A172 (cell line): ENCODE measurements at regions not wholly inside any gene's neighbourhood (a gene's known extent, or its start where the extent isn't known, plus 50 kb on each side); places are given as distances from the start of the nearest gene placed in this dataset.

Experiments
- DNase-seq: peaks from one replicate; pipeline ENCODE4 v3.0.0-alpha.2; 2015; ENCODE audit warnings: low spot score

- DNase-seq, result no peak
Measured at GRCh38 chr18:22624176-22624575, 206.5 kb upstream of the CTAGE1 start.

- no peak for DNase-seq
Measured at GRCh38 chr18:22625406-22625805, 207.7 kb upstream of the CTAGE1 start.

- no peak for DNase-seq
Measured at GRCh38 chr18:22626771-22627170, 209.1 kb upstream of the CTAGE1 start.

- DNase-seq, result no peak
Measured at GRCh38 chr18:22627506-22627905, 209.8 kb upstream of the CTAGE1 start.

- DNase-seq, result no peak
Measured at GRCh38 chr18:22628795-22629510, 211.2 kb upstream of the CTAGE1 start.

- no peak for DNase-seq
Measured at GRCh38 chr18:22630980-22631379, 213.3 kb upstream of the CTAGE1 start.

- no peak for DNase-seq
Measured at GRCh38 chr18:22632191-22632590, 214.5 kb upstream of the CTAGE1 start.

GRCh38 chr18:22634464-22634863, 216.7 kb upstream of the CTAGE1 start:
- no peak for DNase-seq

- peak; percentile 14 for DNase-seq
Measured at GRCh38 chr18:22637787-22638186, 220.1 kb upstream of the CTAGE1 start.

- peak; percentile 23 for DNase-seq
Measured at GRCh38 chr18:22639026-22639463, 221.3 kb upstream of the CTAGE1 start.

- DNase-seq, result no peak
Measured at GRCh38 chr18:22639561-22639960, 221.8 kb upstream of the CTAGE1 start.

GRCh38 chr18:22640281-22640842, 222.6 kb upstream of the CTAGE1 start:
- DNase-seq, result no peak

GRCh38 chr18:22641958-22642357, 224.2 kb upstream of the CTAGE1 start:
- no peak for DNase-seq

- no peak for DNase-seq
Measured at GRCh38 chr18:22643731-22644130, 226.0 kb upstream of the CTAGE1 start.

GRCh38 chr18:22650247-22650646, 232.5 kb upstream of the CTAGE1 start:
- DNase-seq, result no peak

GRCh38 chr18:22657619-22658018, 239.9 kb upstream of the CTAGE1 start:
- no peak for DNase-seq

- DNase-seq, result no peak
Measured at GRCh38 chr18:22658318-22658717, 240.6 kb upstream of the CTAGE1 start.

GRCh38 chr18:22663378-22663777, 245.7 kb upstream of the CTAGE1 start:
- no peak for DNase-seq

GRCh38 chr18:22666411-22666940, 248.8 kb upstream of the CTAGE1 start:
- DNase-seq, result no peak

GRCh38 chr18:22667156-22667555, 249.4 kb upstream of the CTAGE1 start:
- no peak for DNase-seq

- peak; percentile 96 for DNase-seq
Measured at GRCh38 chr18:22667616-22668422, 250.1 kb upstream of the CTAGE1 start.

- DNase-seq, result peak; percentile 37
Measured at GRCh38 chr18:22668496-22668895, 250.8 kb upstream of the CTAGE1 start.

GRCh38 chr18:22670914-22671313, 253.2 kb upstream of the CTAGE1 start:
- DNase-seq, result no peak
